Colonic mucosa (tissue), 4 donors: ENCODE measurements at regions not wholly inside any gene's neighbourhood (a gene's known extent, or its start where the extent isn't known, plus 50 kb on each side); places are given as distances from the start of the nearest gene placed in this dataset.

Experiments used
- DNase-seq: peaks from one replicate; pipeline ENCODE4 v3.0.0-alpha.2; 2020
- H3K27ac ChIP-seq: fragments of 200-600 bp; one replicate; pipeline ENCODE4 v1.8.0; 2021
- H3K27me3 ChIP-seq: fragments of 200-600 bp; one replicate; pipeline ENCODE4 v1.8.0; 2021
- H3K36me3 ChIP-seq: fragments of 200-600 bp; one replicate; pipeline ENCODE4 v1.8.0; 2021
- H3K4me1 ChIP-seq: fragments of 200-600 bp; one replicate; pipeline ENCODE4 v1.8.0; 2021; ENCODE audit warnings: mild to moderate bottlenecking
- H3K4me3 ChIP-seq: fragments of 200-600 bp; one replicate; pipeline ENCODE4 v1.8.0; 2021
- H3K9ac ChIP-seq, 2 donors: one replicate each; pipeline ENCODE4 v1.7.0; 2013; ENCODE audit warnings: control low read depth in 2 of 2, low read depth in 2 of 2, low read length in 2 of 2
- H3K9me3 ChIP-seq: fragments of 200-600 bp; one replicate; pipeline ENCODE4 v1.8.0; 2021
- CTCF ChIP-seq: fragments of 200-600 bp; IDR thresholded peaks from one replicate; pipeline ENCODE4 v1.8.0; 2022; ENCODE audit warnings: antibody characterized with exemption, mild to moderate bottlenecking
- intact Hi-C: fragments of 100-400 bp; cut with DNase I; formaldehyde crosslinking; loops from one replicate; pipeline ENCODE4 v1.14.1; 2022
- donor health status: healthy.
- donor health status: DM: no; HTN: no; CAD: no.
- donor health status: DM: no; HTN: no; CAD: no.

GRCh38 chr5:110366716-110367115 lies 359.8 kb downstream of the TMEM232 start:
- Histone ChIP-seq H3K4me3 (no peak overlapping the region), H3K4me1 (no peaks in the 10 kb centered on the region), H3K27me3 (no peaks in the 10 kb centered on the region), H3K27ac (no peak overlapping the region), H3K9me3 (no peaks in the 10 kb centered on the region), H3K9ac (no peak overlapping the region), H3K36me3 (no peaks in the 10 kb centered on the region)
- DNase-seq, result no peak
- no peak for TF ChIP-seq CTCF
- intact Hi-C loops, result no loop called here
